ENCODE measurements at regions not wholly inside any gene's neighbourhood (a gene's known extent, or its start where the extent isn't known, plus 50 kb on each side); places are given as distances from the start of the nearest gene placed in this dataset.
A peak's percentile ranks its signal among the peaks of the same experiment; 100 is the strongest.

GRCh38 chr6:121499666-121500065 lies 64.2 kb downstream of the GJA1 start:
- DNase-seq (ENCODE audit: low read depth) = no peak

GRCh38 chr6:121503589-121503991 lies 68.1 kb downstream of the GJA1 start:
- DNase-seq (ENCODE audit: low read depth) = peak; percentile 39

GRCh38 chr6:121504227-121504626 lies 68.8 kb downstream of the GJA1 start:
- peak; percentile 45 for DNase-seq (ENCODE audit: low read depth)

GRCh38 chr6:121505284-121505683 lies 69.8 kb downstream of the GJA1 start:
- no peak for DNase-seq (ENCODE audit: low read depth)

GRCh38 chr6:121506761-121507754 lies 71.6 kb downstream of the GJA1 start:
- peak; percentile 76 for DNase-seq (ENCODE audit: low read depth)

GRCh38 chr6:121510568-121511177 lies 75.2 kb downstream of the GJA1 start:
- DNase-seq (ENCODE audit: low read depth) = no peak

GRCh38 chr6:121515630-121516265 lies 80.3 kb downstream of the GJA1 start:
- DNase-seq (ENCODE audit: low read depth) = no peak

- no peak for DNase-seq (ENCODE audit: low read depth)
Measured at GRCh38 chr6:121516331-121516730, 80.9 kb downstream of the GJA1 start.

GRCh38 chr6:121520337-121521163 lies 85.1 kb downstream of the GJA1 start:
- no peak for DNase-seq (ENCODE audit: low read depth)

- no peak for DNase-seq (ENCODE audit: low read depth)
Measured at GRCh38 chr6:121521164-121521555, 85.7 kb downstream of the GJA1 start.

- DNase-seq (ENCODE audit: low read depth) = peak; percentile 83
Measured at GRCh38 chr6:121522265-121522664, 86.8 kb downstream of the GJA1 start.

- DNase-seq (ENCODE audit: low read depth) = peak; percentile 53
Measured at GRCh38 chr6:121522771-121523386, 87.4 kb downstream of the GJA1 start.

- no peak for DNase-seq (ENCODE audit: low read depth)
Measured at GRCh38 chr6:121523628-121524027, 88.2 kb downstream of the GJA1 start.

GRCh38 chr6:121526282-121526681 lies 90.8 kb downstream of the GJA1 start:
- DNase-seq (ENCODE audit: low read depth) = no peak

GRCh38 chr6:121531658-121532169 lies 96.3 kb downstream of the GJA1 start:
- no peak for DNase-seq (ENCODE audit: low read depth)

- DNase-seq (ENCODE audit: low read depth) = no peak
Measured at GRCh38 chr6:121533321-121533841, 97.9 kb downstream of the GJA1 start.

- DNase-seq (ENCODE audit: low read depth) = no peak
Measured at GRCh38 chr6:121535777-121536176, 100.3 kb downstream of the GJA1 start.

GRCh38 chr6:121536345-121536744 lies 100.9 kb downstream of the GJA1 start:
- peak; percentile 15 for DNase-seq (ENCODE audit: low read depth)

- no peak for DNase-seq (ENCODE audit: low read depth)
Measured at GRCh38 chr6:121539439-121539838, 104.0 kb downstream of the GJA1 start.

- no peak for DNase-seq (ENCODE audit: low read depth)
Measured at GRCh38 chr6:121540210-121540609, 104.8 kb downstream of the GJA1 start.
